Adrenal gland (tissue), 9 donors: ENCODE measurements at regions not wholly inside any gene's neighbourhood (a gene's known extent, or its start where the extent isn't known, plus 50 kb on each side); places are given as distances from the start of the nearest gene placed in this dataset.

Source experiments
- DNase-seq, 7 donors: peaks; one replicate each; pipeline ENCODE4 v3.0.0-alpha.2; 2019 to 2020
- H3K27ac ChIP-seq, 5 donors: fragments of 200-600 bp; sonication (generic) in 4 of 5; 1 replicate in 3 of 5; 2 replicates in 2 of 5; pipeline versions ENCODE4 v1.5.1 to v1.8.0; 2016 to 2020; ENCODE audit warnings: mild to moderate bottlenecking in 1 of 5
- H3K27me3 ChIP-seq: fragments of 200-600 bp; 2 replicates; pipeline ENCODE4 v1.8.0; 2021
- H3K36me3 ChIP-seq, 2 donors: fragments of 200-600 bp; replicated peaks in 1 of 2; 1 replicate in 1 of 2; 2 replicates in 1 of 2; pipeline versions ENCODE4 v1.5.1 to v1.8.0; 2018 to 2022
- H3K4me1 ChIP-seq, 2 donors: fragments of 200-600 bp; replicated peaks in 1 of 2; 1 replicate in 1 of 2; 2 replicates in 1 of 2; pipeline versions ENCODE4 v1.5.1 to v1.8.0; 2018 to 2021
- H3K4me3 ChIP-seq, 4 donors: fragments of 200-600 bp; sonication (generic) in 3 of 4; one replicate each; pipeline ENCODE4 v1.5.1; 2016 to 2018
- H3K9me3 ChIP-seq, 3 donors: fragments of 200-600 bp; sonication (generic) in 1 of 3; replicated peaks in 1 of 3; 1 replicate in 2 of 3; 2 replicates in 1 of 3; pipeline versions ENCODE4 v1.5.1 to v1.8.0; 2016 to 2021
- CTCF ChIP-seq, 6 experiments: fragments of 450-650 bp in 4 of 6; fragments of 200-600 bp in 2 of 6; sonication (generic) in 1 of 6; IDR thresholded peaks; 1 replicate in 5 of 6; 2 replicates in 1 of 6; pipeline versions ENCODE4 v1.5.1 to v1.8.0; 2016 to 2021; ENCODE audit warnings: antibody characterized with exemption in 6 of 6, mild to moderate bottlenecking in 2 of 6, moderate library complexity in 1 of 6
- POLR2A ChIP-seq, 2 donors: fragments of 450-650 bp; IDR thresholded peaks; one replicate each; pipeline ENCODE4 v1.6.1; 2017; ENCODE audit warnings: antibody characterized with exemption in 2 of 2, mild to moderate bottlenecking in 2 of 2, moderate library complexity in 1 of 2
- WGBS, 4 donors: extraction: QIAGEN DNeasy Blood & Tissue Kit in 2 of 4; methylation state at CpG; one replicate each; pipeline versions ENCODE4 v1.1.5 to v1.1.7; 2013 to 2017; 5-methylcytosine and 5-hydroxymethylcytosine counted together
- intact Hi-C, 2 donors: fragments of 100-400 bp; cut with DNase I; formaldehyde crosslinking; loops; one replicate each; pipeline versions ENCODE4 v1.14.1 to v1.15.0; 2022 to 2023
- donor health status: healthy with polysubstance abuse.
- donor health status: Bipolar disorder and iron deficiency.
- donor health status: DM: yes; HTN: yes; CAD: no.
- donor health status: DM: no; HTN: no; CAD: no.
- donor health status: DM: no; HTN: no; CAD: no.

DNA sequence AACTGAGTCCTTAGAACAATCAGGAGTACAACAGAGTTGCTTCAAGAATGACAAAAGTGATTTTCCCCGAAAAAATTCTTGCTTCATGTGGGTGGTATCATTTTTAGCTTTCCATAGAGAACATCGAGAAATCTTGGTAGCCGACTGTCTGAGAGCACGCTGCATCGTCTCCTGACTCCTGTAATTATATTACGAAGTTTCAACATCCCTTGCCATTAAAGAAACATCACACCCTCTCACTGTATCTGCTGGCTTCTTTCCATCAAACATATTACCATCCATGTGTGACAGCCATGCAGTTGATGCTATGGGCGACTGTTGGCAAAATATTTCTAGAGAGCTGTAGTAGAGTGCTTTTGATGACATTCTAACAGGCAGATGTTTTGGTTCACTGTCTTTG is 311.2 kb downstream of the CMPK2 start:
- no peak for TF ChIP-seq POLR2A (IDR thresholded peaks at IDR 0.05)
- no peak for TF ChIP-seq CTCF (IDR thresholded peaks at IDR 0.05)

DNA sequence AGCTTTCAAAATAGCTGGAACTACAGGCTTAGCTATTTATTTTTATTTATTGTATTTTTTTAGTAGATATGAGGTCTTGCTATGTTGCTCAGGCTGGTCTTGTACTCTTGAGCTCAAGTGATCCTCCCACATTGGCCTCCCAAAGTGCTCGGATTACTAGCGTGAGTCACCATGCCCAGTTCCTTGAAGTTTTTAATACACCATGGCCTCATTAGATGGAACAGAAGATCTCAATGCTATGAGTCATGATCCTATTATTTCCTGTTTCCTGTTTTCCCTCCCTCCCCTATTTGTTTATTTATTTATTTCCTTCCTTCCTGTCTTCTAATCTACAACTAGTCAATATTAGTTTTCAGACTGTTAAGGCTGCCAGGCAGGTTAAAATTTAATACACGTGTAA is 309.0 kb downstream of the CMPK2 start:
- no peaks in the 10 kb centered on the region for H3K36me3 ChIP-seq
- intact Hi-C loops = no loop called here
- no peak overlapping the region for H3K27ac ChIP-seq
- H3K9me3 ChIP-seq = no peaks in the 10 kb centered on the region
- H3K27me3 ChIP-seq = no peaks in the 10 kb centered on the region
- no peak for TF ChIP-seq CTCF (IDR thresholded peaks at IDR 0.05)
- no peak for TF ChIP-seq POLR2A (IDR thresholded peaks at IDR 0.05)
- H3K4me3 ChIP-seq = no peak overlapping the region
- H3K4me1 ChIP-seq = no peaks in the 10 kb centered on the region
- no peak for DNase-seq
- whole genome bisulfite sequencing, 4 donors = 51 to 64% (median 57%) methylated on average over 3 of the region's 3 CpGs

More for the DNA sequence above, 311.2 kb downstream of the CMPK2 start:
- intact Hi-C loops = no loop called here
- H3K36me3 ChIP-seq = no peaks in the 10 kb centered on the region
- H3K4me3 ChIP-seq = no peak overlapping the region
- no peak overlapping the region for H3K27ac ChIP-seq
- no peak for DNase-seq
- H3K27me3 ChIP-seq = no peaks in the 10 kb centered on the region
- 79 to 92% (median 84%) methylated on average over 7 of the region's 7 CpGs for WGBS, 4 donors
- H3K9me3 ChIP-seq = no peaks in the 10 kb centered on the region
- no peaks in the 10 kb centered on the region for H3K4me1 ChIP-seq

GRCh38 chr2:6557737-6558136 is 308.0 kb downstream of the CMPK2 start:
- H3K4me3 ChIP-seq = no peak overlapping the region
- no peak for TF ChIP-seq POLR2A (IDR thresholded peaks at IDR 0.05)
- TF ChIP-seq CTCF (IDR thresholded peaks at IDR 0.05) = no peak
- H3K4me1 ChIP-seq = no peaks in the 10 kb centered on the region
- no peaks in the 10 kb centered on the region for H3K9me3 ChIP-seq
- no peaks in the 10 kb centered on the region for H3K27me3 ChIP-seq
- no peaks in the 10 kb centered on the region for H3K36me3 ChIP-seq
- intact Hi-C loops = no loop called here
- DNase-seq = no peak
- no peak overlapping the region for H3K27ac ChIP-seq

- H3K4me3 ChIP-seq = no peak overlapping the region
- no peaks in the 10 kb centered on the region for H3K27me3 ChIP-seq
- WGBS, 4 donors = 70 to 84% (median 77%) methylated on average over 7 of the region's 7 CpGs
- no peaks in the 10 kb centered on the region for H3K9me3 ChIP-seq
- no peak overlapping the region for H3K27ac ChIP-seq
- no peaks in the 10 kb centered on the region for H3K36me3 ChIP-seq
- no peaks in the 10 kb centered on the region for H3K4me1 ChIP-seq
- DNase-seq = no peak
- intact Hi-C loops = no loop called here
- TF ChIP-seq POLR2A (IDR thresholded peaks at IDR 0.05) (no peak), CTCF (IDR thresholded peaks at IDR 0.05) (no peak)
Measured at GRCh38 chr2:6562771-6563170, 302.9 kb downstream of the CMPK2 start.
